Stimulated activated naive B cell treated with anti-CD40 and anti-IgM and Interleukin-4, amounts not matched to agents 10 μg/mL and 1 μg/mL and 100 μg/mL, for 72 hours (primary cell): ENCODE measurements at regions not wholly inside any gene's neighbourhood (a gene's known extent, or its start where the extent isn't known, plus 50 kb on each side); places are given as distances from the start of the nearest gene placed in this dataset.

Source experiments
- ATAC-seq, 2 donors: fragments of 150-1000 bp; cut with Tn5 transposase; replicated peaks; 2 replicates each; pipeline ENCODE4 v1.10.0; 2021; ENCODE audit warnings: moderate library complexity in 1 of 2
- DNase-seq: peaks from one replicate; pipeline ENCODE4 v3.0.0; 2021
- H3K27ac Mint-ChIP-seq: one replicate; pipeline ENCODE4 v1.8.0; 2022; ENCODE audit warnings: mild to moderate bottlenecking, mixed read lengths
- H3K27me3 Mint-ChIP-seq, 2 donors: one replicate each; pipeline ENCODE4 v1.8.0; 2022; ENCODE audit warnings: mixed read lengths in 2 of 2
- H3K36me3 Mint-ChIP-seq, 2 donors: one replicate each; pipeline ENCODE4 v1.8.0; 2022; ENCODE audit warnings: mixed read lengths in 2 of 2, mild to moderate bottlenecking in 1 of 2
- H3K4me1 Mint-ChIP-seq, 2 donors: one replicate each; pipeline ENCODE4 v1.8.0; 2022; ENCODE audit warnings: mixed read lengths in 2 of 2, mild to moderate bottlenecking in 1 of 2
- H3K4me3 Mint-ChIP-seq, 2 donors: one replicate each; pipeline ENCODE4 v1.8.0; 2022; ENCODE audit warnings: mild to moderate bottlenecking in 2 of 2, mixed read lengths in 2 of 2, moderate library complexity in 1 of 2
- H3K9me3 Mint-ChIP-seq, 2 donors: one replicate each; pipeline ENCODE4 v1.8.0; 2022; ENCODE audit warnings: mixed read lengths in 2 of 2, mild to moderate bottlenecking in 1 of 2

DNA sequence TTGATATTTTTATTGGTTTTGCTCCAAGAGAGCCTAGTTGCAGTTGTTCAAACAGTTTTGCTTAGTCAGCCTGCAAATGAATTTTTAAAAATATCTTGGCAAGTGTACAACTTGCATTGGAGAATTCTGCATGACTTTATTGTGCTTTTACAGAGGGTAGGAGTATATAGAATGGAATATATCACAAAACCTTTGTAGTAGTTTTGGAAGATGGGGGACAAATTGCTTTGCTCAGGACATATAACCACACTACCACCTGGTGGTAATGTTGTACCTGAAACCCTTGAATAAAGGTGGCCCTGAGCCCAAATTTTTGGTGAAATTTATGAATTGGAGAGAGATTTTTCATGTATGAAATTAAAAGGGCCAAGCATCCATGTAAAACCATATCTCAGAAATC is 645.2 kb downstream of the MED13L start:
- Mint-ChIP-seq H3K36me3 (no peaks in the 10 kb centered on the region), H3K4me3 (no peak overlapping the region), H3K27me3 (no peaks in the 10 kb centered on the region), H3K27ac (no peak overlapping the region), H3K9me3 (peaks cover 4 to 5% of the 10 kb centered on the region in 2 donors), H3K4me1 (no peaks in the 10 kb centered on the region)
- DNase-seq = no peak
- no peak for ATAC-seq

DNA sequence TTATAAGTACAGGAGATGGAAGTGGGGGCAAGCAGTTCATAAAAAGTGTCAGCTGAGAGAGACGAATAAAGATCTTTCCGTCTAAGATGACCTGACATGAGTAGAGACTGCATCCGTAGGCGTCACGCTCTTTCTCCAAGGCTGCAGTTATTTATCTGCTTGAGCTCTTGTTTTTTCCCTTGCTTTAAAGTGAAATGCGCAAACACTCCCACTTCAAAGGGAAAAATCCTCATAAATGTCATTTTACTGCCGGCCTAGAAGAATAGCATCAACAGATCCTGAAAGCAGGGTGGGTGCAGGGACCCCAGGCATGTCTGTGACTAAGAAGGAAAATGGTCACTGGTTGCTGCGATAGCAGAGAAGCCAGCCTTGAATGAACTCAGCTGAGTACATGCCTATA is 647.4 kb downstream of the MED13L start:
- ATAC-seq (no peak), DNase-seq (no peak)
- H3K27me3 Mint-ChIP-seq = peaks cover 0 to under 1% of the 10 kb centered on the region in 2 donors
- H3K4me1 Mint-ChIP-seq = no peaks in the 10 kb centered on the region
- no peak overlapping the region for H3K27ac Mint-ChIP-seq
- no peak overlapping the region for H3K4me3 Mint-ChIP-seq
- peaks cover 4% of the 10 kb centered on the region in 2 donors for H3K9me3 Mint-ChIP-seq
- no peaks in the 10 kb centered on the region for H3K36me3 Mint-ChIP-seq

DNA sequence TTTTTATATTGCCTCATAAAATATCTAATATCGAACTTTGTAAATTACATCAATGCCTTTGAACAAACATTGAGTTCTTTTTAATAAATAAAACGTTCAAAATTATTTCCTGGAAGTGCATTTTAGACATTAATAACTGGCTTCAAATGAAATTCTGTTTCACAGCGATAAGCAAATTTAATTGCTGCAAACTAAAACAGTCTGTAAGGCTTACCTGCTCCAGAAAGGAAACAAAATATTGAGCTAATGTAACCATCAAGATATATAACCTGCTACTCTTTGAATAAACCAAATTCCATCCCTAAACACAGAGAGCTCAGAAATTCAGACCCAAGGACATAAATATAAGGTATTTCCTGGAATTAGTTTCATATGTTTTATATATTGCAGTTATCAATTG is 651.3 kb downstream of the MED13L start:
- Mint-ChIP-seq H3K27me3 (peaks cover 5 to 12% of the 10 kb centered on the region in 2 donors), H3K27ac (no peak overlapping the region), H3K4me1 (no peaks in the 10 kb centered on the region), H3K4me3 (no peak overlapping the region), H3K9me3 (peaks cover 7 to 11% of the 10 kb centered on the region in 2 donors), H3K36me3 (no peaks in the 10 kb centered on the region)
- no peak for ATAC-seq
- DNase-seq = no peak

DNA sequence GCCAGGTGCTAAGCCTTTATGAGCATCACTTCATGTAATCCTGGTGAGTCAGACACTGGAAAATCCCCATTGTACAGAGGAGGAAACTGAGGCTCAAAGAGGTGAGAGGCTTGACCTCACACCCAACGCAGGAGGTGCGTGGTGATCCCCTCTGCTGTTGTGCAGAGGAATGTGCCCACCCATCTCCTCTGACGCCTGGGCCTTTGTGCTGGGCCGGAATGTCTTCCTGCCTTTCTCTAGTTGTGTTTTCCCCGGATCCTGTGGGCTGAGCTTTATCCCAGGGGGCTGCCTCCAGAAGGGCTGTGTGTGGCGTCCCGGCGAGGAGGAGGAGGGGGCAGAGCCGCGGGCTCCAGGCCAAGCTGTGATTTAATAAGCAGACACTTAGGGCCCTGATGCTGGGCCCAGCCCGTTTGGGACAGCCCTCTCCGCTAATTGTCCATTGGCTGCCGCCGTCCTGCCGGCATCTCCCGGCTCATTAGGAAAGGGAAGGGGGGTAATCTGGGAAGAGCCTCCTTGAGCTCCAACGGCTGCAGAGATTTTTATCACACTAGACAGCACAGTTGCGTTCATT is 653.6 kb downstream of the MED13L start:
- Mint-ChIP-seq H3K4me1 (no peaks in the 10 kb centered on the region), H3K4me3 (no peak overlapping the region), H3K36me3 (no peaks in the 10 kb centered on the region), H3K27ac (no peak overlapping the region), H3K27me3 (peaks cover 10 to 13% of the 10 kb centered on the region in 2 donors), H3K9me3 (peaks cover 5 to 7% of the 10 kb centered on the region in 2 donors)
- no peak for ATAC-seq
- DNase-seq = no peak

DNA sequence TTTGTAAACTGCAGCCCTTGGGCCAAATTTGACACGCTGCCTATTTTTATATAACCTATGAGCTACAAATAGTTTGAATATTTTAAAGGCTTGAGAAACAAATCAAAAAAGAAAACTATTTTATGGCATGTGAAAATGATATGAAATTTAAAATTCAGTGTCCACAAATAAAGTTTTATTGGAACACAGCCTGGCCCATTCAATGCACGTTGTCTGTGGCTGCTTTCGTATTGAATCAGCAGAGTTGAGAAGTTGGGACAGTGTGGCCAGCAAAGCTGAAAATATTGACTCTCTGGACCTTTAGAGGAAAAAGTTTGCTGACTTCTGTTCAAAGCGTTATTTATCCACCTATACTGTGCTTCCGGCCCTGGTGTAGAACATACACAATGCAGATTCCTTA is 654.2 kb downstream of the MED13L start:
- H3K27me3 Mint-ChIP-seq = peaks cover 10 to 13% of the 10 kb centered on the region in 2 donors
- no peak for DNase-seq
- no peak overlapping the region for H3K4me3 Mint-ChIP-seq
- peaks cover 5 to 7% of the 10 kb centered on the region in 2 donors for H3K9me3 Mint-ChIP-seq
- H3K27ac Mint-ChIP-seq = no peak overlapping the region
- no peaks in the 10 kb centered on the region for H3K4me1 Mint-ChIP-seq
- no peak for ATAC-seq
- no peaks in the 10 kb centered on the region for H3K36me3 Mint-ChIP-seq

DNA sequence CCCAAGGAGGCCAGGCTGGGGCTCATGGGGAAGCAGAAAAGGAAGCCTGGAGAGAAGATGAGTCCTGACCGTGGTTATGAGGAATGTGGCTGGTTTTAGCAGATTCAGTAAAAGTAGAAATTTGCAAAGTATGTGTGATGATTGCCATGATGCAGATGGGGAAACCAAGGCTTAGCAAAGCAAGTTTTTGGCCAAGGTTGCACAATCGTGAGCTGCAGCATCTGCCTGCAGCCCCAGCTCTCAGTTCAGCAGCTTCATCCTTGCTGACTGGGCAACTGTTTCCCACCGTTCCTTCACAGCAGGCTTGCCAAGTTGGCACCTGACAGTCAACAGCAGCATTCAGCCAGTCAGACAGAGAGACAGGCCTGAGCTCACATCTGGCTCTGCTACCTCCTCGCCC is 656.7 kb downstream of the MED13L start:
- Mint-ChIP-seq H3K27me3 (peaks cover 10 to 13% of the 10 kb centered on the region in 2 donors), H3K27ac (no peak overlapping the region), H3K4me3 (no peak overlapping the region), H3K9me3 (peaks cover 7% of the 10 kb centered on the region in 2 donors), H3K36me3 (no peaks in the 10 kb centered on the region), H3K4me1 (no peaks in the 10 kb centered on the region)
- ATAC-seq (no peak), DNase-seq (no peak)

DNA sequence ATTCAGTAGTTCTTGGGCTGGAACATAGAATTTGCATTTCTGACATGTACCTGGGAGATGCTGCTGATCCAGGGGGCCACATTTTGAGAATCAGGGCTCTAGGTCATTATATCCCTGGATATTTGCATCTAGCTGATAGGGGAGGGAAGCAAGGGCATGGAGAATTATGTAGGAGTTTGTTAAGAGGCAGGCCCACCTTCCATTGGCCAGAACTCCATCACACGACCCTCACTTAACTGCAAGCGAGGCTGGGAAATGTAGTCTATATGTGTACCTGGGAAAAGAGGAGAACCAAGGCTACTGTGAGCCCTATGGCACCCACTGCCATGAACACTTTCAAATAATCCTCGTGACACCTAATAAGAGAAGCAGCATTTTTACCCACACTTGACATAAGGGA is 657.6 kb downstream of the MED13L start:
- no peak for ATAC-seq
- Mint-ChIP-seq H3K27ac (no peak overlapping the region), H3K4me1 (no peaks in the 10 kb centered on the region), H3K9me3 (peaks cover 5% of the 10 kb centered on the region in 2 donors), H3K4me3 (no peak overlapping the region), H3K27me3 (peaks cover 8 to 10% of the 10 kb centered on the region in 2 donors), H3K36me3 (no peaks in the 10 kb centered on the region)
- no peak for DNase-seq

DNA sequence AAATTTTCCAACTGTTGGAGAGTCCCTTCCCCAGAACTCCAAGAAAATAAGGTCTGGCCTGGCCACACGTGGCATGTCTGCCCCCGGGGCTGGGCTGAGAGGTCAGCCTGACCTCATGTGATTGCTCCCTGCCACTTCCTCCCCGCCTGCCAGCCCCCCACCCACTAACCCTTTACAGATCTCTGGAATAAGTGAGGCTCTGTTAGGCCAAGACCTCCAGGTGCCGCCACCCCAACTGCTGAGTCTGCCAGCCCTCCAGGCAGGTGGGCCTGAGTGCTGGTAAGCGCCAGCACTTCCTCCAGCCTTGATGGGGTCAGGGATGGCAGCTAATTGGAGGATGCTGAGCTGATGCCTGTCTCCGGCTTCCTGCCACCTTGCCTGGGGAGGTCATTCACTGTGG is 658.4 kb downstream of the MED13L start:
- H3K9me3 Mint-ChIP-seq = peaks cover 0 to 2% of the 10 kb centered on the region in 2 donors
- no peak overlapping the region for H3K27ac Mint-ChIP-seq
- no peaks in the 10 kb centered on the region for H3K4me1 Mint-ChIP-seq
- no peaks in the 10 kb centered on the region for H3K36me3 Mint-ChIP-seq
- H3K27me3 Mint-ChIP-seq = peaks cover 5 to 8% of the 10 kb centered on the region in 2 donors
- DNase-seq (no peak), ATAC-seq (no peak)
- no peak overlapping the region for H3K4me3 Mint-ChIP-seq

DNA sequence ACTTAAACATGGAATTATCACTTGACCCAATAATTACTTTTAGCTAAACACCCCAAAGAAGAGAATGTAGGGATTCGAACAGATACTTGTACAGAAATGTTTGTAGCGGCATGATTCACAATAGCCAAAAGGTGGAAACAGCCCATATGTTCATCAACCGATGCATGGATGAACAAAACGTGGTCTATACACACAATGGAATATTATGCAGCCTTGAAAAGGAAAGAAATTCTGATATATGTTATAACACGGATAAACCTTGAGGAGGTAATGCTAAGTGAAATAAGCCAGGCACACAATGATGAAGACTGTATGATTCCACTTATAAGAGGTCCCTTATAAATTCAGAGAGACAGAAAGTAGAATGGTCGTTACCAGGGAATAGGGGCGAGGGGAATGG is 659.4 kb downstream of the MED13L start:
- H3K4me1 Mint-ChIP-seq = no peaks in the 10 kb centered on the region

DNA sequence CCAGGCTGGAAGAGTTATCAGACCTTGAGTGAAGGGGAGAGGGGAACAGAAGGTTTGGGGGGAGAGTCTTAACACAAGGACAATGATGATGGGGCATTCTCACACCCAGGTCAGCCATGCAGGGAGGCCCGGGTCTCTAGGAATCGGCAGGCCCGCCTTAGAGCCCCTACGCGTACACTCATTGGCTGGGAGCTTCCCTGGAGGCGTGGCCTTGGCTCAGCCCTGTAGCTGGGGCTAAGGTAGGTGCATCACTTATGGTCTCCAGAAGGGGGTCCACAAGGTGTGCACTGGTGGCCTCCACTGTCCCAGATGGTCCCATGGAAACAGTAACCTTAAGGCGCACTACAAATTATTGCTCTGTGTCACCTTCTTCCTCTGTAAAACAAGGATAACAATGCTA is 660.1 kb downstream of the MED13L start:
- Mint-ChIP-seq H3K27me3 (peaks cover 4 to 5% of the 10 kb centered on the region in 2 donors), H3K9me3 (peaks cover 0 to 4% of the 10 kb centered on the region in 2 donors), H3K4me1 (no peaks in the 10 kb centered on the region), H3K36me3 (no peaks in the 10 kb centered on the region), H3K4me3 (no peak overlapping the region), H3K27ac (no peak overlapping the region)
- ATAC-seq (no peak), DNase-seq (no peak)

More for the DNA sequence above, 659.4 kb downstream of the MED13L start:
- H3K27ac Mint-ChIP-seq = no peak overlapping the region
- H3K9me3 Mint-ChIP-seq = peaks cover 0 to 4% of the 10 kb centered on the region in 2 donors
- peaks cover 4 to 5% of the 10 kb centered on the region in 2 donors for H3K27me3 Mint-ChIP-seq
- H3K36me3 Mint-ChIP-seq = no peaks in the 10 kb centered on the region
- no peak for DNase-seq
- H3K4me3 Mint-ChIP-seq = no peak overlapping the region
- ATAC-seq = no peak

DNA sequence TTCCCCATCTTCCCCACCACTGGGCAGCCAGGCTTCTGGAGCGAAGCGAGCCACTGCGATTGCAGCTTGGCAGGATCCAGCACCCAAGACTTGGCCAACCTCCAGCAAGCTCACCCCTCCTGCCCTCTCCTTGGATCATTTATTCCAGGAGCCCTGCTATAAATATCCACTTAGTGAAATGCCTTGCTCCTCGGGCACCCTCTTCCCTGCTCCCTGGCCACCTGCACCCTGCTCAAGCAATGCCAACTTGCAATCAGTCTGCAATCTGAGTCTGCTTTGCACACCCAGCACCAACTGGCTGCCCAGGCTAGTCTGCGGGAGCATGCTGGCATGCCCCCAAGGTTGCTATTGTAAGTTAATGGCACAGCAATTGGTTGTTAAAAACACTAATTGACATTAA is 666.0 kb downstream of the MED13L start:
- Mint-ChIP-seq H3K9me3 (peaks cover 0 to 2% of the 10 kb centered on the region in 2 donors), H3K4me1 (no peaks in the 10 kb centered on the region), H3K4me3 (no peak overlapping the region), H3K27ac (no peak overlapping the region), H3K36me3 (no peaks in the 10 kb centered on the region), H3K27me3 (peaks cover 0 to 2% of the 10 kb centered on the region in 2 donors)
- ATAC-seq (no peak), DNase-seq (no peak)

DNA sequence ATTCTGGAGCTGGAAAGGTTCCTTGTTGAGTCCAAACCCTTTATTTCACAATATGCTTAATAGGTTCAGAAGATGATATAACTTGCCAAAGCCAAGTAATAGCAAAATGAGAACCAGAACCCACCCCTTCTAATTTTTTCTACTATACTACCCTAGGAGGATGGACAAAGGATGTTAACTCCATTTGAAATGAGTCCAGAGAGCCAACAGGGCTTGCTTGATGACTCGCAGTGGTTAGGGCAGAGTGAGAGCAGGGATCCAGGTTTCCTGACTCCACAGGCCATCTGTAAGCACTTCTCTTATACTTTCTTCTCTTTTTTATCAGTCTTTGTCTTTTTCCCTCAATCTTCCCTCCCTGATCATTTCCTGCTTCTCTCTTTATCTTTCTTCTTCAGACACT is 668.1 kb downstream of the MED13L start:
- DNase-seq (no peak), ATAC-seq (no peak)
- Mint-ChIP-seq H3K27me3 (peaks cover 6 to 20% of the 10 kb centered on the region in 2 donors), H3K4me3 (no peak overlapping the region), H3K4me1 (no peaks in the 10 kb centered on the region), H3K36me3 (no peaks in the 10 kb centered on the region), H3K9me3 (peaks cover 0 to 2% of the 10 kb centered on the region in 2 donors), H3K27ac (no peak overlapping the region)

DNA sequence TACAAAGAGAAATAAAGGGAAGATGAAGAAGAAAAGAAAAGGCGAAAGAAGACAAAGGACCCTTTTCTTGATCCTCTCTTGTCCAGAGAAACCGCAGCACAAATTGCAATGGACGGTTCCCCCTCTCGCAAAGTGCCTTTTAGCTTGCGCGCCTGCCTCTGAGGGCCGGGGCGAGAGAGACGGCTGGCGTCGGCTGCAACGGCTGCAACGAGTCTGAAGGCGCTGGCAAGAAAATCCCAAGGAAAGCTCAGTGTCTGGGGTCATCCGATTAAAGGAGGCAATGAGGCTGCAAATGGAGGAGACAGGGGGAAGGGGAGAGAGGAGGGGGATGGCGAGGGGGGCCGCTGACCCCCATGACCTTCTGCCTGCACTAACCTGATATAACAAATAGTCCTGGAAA is 671.5 kb downstream of the MED13L start:
- H3K4me3 Mint-ChIP-seq = no peak overlapping the region
- H3K27ac Mint-ChIP-seq = no peak overlapping the region
- H3K9me3 Mint-ChIP-seq = no peaks in the 10 kb centered on the region
- H3K36me3 Mint-ChIP-seq = no peaks in the 10 kb centered on the region
- ATAC-seq (no peak), DNase-seq (no peak)
- H3K4me1 Mint-ChIP-seq = no peaks in the 10 kb centered on the region
- peaks cover 6 to 22% of the 10 kb centered on the region in 2 donors for H3K27me3 Mint-ChIP-seq

DNA sequence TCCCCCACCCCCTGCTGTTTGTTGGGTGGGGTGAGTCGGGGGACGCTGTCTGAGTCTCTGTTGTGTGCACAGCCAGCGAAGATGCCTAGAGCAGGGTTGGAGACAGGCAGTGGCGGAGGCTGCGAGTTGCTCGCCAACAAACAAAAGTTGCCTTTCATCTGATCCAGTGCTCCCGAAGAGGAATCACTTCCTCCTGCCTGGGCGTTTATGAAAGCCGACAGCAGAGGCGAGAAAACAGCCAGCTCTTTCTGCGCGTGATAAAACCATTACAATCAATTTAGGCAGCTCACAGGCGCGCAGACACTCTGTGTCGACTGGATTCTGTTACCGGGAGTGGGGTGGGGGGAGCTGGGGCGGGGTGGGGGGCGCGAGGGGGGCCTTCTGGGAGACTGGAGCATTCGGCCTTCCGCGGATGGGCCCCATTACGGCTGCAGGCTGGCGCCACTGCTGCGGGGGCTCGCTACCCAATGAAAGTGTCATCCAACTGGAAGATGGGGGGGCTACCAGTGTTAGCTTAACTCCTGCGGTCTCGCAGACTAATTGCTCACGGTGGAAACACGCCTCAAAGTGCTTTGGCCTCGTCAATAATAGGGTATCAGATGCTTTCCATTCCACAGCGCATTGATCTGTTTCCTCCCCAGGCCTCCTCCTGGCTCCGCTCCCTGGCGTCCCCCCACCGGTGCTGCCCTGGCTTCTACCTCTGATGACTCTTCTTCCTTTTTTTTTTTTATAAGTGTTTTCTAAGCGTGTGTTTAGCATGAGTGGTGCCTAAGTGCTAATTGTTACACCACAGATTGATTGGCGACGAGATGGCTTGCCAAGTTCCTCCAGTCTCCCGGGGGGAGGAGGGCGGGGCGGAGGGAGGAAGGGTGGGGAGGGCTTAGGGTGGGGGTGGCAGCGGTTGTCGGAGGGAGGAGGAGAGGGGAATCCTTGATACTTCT is 678.4 kb downstream of the MED13L start:
- no peak for ATAC-seq
- DNase-seq = no peak
- Mint-ChIP-seq H3K27ac (no peak overlapping the region), H3K4me3 (no peak overlapping the region), H3K9me3 (peaks cover 2 to 3% of the 10 kb centered on the region in 2 donors), H3K4me1 (no peaks in the 10 kb centered on the region), H3K36me3 (no peaks in the 10 kb centered on the region), H3K27me3 (peaks cover 20 to 32% of the 10 kb centered on the region in 2 donors)

DNA sequence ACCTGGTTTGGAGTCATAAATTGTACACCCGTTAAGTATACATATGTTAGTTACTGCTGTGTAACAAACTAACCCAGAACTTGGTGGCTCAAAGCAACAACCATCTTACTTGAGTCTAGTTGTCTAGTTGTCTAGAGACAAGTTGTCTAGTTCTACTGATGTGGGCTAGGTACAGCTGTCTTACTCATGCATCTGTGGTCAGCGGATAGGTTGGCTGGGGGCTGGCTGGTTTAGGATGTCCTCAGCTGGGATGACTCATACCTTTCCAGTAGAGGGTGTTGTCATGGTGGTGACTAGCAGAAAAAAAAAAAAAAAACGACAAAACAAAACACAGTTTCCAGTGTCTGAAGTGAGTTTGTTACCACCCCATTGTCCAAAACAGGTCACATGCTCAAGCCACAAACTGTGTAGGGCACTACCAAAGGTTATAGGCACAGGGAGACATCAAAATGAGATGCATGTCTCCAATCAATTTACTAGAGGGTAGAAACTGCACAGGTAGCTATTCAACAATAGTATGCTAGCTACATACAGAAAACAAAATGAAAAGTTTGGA is 680.3 kb downstream of the MED13L start:
- no peak overlapping the region for H3K27ac Mint-ChIP-seq
- H3K36me3 Mint-ChIP-seq = no peaks in the 10 kb centered on the region
- peaks cover 3 to 4% of the 10 kb centered on the region in 2 donors for H3K9me3 Mint-ChIP-seq
- no peak overlapping the region for H3K4me3 Mint-ChIP-seq
- peaks cover 20 to 31% of the 10 kb centered on the region in 2 donors for H3K27me3 Mint-ChIP-seq
- no peak for DNase-seq
- no peak for ATAC-seq
- no peaks in the 10 kb centered on the region for H3K4me1 Mint-ChIP-seq
